ENCODE measurements at regions not wholly inside any gene's neighbourhood (a gene's known extent, or its start where the extent isn't known, plus 50 kb on each side); places are given as distances from the start of the nearest gene placed in this dataset.
"Not testable (repeated sequence)": the region's sequence is repeated elsewhere in the genome, so short reads cannot be mapped to it uniquely, and the experiment has no call there.

- DNase-seq = no peak
These were observed 356.6 kb downstream of the KCNJ2 start for GRCh38 chr17:70525961-70526360.

DNA sequence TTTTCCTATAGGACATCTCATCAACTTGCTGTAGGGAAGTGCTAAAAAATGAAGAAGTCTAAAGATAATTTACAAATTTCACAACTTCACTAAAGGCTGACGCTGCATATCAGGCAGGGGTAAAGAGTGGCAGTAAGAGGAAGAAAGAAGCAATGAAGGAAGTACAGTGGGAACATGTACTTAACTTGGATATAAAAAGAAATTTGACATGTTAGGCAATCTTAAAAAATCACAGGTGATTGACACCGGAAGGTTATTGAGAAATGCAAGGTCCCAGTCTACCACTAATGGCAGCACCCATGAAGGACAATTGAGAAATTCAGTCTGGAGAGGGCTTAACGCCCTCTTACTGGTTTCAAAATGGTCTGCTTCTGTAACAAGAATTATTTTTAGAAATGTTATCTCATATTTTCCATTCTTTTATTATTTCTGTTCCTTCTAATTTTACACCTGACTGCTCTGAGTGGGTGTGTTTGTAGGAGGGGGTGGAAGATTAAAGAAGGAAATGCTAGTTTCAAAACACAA is 358.1 kb downstream of the KCNJ2 start:
- no peak for DNase-seq

- DNase-seq = no peak
These were observed 364.1 kb downstream of the KCNJ2 start for GRCh38 chr17:70533427-70533826.

DNA sequence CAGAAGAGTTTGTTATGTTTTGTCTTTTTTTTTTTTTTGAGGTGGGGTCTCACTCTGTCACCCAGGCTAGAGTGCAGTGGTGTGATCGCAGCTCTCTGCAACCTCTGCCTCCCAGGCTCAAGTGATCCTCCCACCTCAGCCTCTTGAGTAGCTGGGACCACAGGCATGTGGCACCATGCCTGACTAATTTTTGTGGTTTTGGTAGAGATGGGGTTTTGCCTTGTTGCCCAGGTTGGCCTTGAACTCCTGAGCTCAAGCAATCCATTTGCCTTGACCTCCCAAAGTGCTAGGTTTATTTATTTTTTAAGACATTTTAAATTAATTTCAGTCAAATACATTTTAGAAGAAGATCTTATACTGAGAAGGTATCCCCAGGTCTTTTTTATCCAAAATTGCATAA is 366.7 kb downstream of the KCNJ2 start:
- peak; percentile 15 for DNase-seq

DNA sequence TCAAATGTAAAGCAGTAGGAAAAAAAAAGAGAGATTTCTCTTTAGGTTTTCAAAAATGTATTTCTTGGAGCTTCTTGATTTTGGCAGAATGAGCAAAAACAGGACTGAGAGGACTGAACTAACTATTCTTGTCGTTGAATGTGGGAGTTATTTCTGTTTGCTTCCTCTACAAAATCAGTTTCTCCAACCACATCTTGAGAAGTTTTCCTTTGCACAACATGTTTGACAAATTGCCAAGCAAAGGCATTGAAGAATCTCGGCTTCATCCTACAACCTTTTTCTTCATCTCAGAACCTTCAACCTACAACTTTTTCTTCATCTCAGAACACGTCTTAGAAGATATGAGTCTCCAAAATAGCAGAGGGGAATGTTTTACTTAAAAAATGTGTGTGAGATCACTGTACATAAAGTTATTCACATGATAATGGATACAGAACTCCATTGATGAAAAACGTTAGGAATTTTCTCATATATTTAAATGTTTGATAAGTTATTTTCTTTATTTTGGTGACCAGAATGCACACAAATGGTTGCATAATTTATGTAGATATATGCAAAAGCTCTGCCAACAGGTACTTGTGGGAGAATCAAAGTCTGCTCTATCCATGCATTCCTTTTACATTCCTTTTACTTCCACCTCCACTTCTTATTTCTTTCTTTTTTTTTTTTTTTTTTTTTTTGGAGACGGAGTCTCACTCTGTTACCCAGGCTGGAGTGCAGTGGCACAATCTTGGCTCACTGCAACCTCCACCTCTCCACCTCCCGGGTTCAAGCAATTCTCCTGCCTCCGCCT is 370.0 kb downstream of the KCNJ2 start:
- no peak for DNase-seq

- no peak for DNase-seq
These were observed 373.5 kb downstream of the KCNJ2 start for GRCh38 chr17:70542876-70543275.

DNA sequence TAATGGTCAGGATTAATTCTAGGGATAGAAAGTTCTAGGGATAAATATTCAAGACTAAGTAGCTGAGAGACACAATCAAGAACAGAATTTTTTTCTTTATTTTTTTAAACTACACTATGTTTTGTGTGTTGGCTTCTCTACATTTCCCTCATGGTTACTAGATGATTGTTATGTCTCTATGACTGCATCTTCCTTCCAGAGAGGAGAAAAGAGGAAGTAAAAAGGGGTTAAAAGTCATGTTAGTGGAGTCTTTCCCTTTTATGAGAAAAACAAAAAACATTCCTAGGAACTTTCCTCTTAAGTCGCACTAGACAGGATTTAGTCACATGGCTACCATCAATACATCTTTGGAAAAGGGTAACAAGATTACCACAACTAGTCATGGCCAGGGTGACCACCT is 375.0 kb downstream of the KCNJ2 start:
- DNase-seq = no peak

GRCh38 chr17:70552230-70552981 is 383.1 kb downstream of the KCNJ2 start:
- peak; percentile 22 for DNase-seq

DNA sequence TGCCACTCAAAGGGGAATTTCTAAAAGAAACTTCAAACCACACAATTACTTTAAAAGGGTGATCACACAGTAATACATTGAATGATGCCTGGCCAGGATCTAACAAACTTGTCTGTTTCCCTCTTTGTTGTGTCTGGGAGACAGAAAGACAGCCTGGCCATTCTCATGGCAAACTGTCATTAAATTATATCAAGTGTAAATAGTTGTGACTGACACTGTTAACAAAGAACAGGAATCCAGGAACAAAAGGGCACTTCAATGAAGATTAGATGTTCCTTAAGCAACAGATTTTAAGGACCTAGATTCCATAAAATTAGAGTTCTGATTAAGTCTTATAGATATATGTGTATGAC is 383.6 kb downstream of the KCNJ2 start:
- no peak for DNase-seq

DNA sequence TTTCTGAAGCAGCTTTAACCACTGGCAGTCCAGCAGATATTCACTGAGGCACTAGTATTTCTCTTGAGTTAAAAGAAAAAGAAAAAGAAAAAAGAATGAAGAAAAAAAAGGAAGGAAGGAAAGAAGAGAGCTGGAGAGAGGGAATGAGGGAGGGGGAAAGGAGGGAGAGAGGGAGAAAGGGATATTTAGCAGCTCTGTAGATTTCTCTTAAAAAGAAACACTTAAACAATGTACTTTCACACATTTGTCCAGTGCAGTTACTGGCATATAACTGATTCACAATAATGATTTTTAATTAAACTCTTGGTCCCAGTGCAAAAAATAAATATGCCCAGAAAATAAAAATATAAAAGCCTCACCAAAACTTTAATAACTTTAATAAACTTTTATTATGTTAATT is 386.4 kb downstream of the KCNJ2 start:
- DNase-seq = no peak

- no peak for DNase-seq
These were observed 389.5 kb downstream of the KCNJ2 start for GRCh38 chr17:70558821-70559220.

DNA sequence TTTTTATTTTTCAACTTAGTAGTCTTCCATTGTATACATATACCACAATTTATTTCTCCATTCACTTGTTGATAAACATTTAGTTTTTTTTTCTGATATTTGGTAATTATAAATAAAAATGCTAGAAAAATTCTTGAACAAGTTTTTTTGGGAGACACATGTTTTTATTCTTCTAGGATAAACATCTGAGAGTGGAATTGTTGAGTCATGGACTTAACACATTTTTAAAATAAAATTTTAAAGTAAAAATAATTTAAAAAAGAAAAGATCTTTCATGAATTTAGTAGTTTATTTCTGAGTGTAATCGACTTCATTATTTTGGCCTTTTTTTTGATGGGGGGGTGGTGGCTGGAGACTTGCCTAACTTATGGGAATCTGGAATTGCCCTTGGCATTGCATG is 391.1 kb downstream of the KCNJ2 start:
- DNase-seq = no peak

DNA sequence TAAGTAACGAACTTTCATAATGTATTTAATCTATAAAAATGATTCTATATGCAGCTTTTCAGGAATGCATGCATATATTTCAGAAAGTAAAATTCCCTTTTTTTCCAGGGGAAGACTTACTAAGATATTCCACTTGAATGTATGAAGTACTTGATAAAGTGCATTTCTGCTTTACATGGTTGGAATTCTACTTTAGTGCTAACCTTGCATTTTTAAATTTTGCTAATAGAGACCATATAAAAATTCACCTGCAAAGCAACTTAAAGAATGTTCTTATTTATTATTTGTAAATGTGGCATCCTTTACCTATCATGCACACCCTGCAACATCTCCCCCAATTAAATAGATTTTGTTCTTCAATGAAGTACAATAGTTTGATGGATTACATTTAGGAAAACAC is 392.8 kb downstream of the KCNJ2 start:
- DNase-seq = no peak

- DNase-seq = no peak
These were observed 394.0 kb downstream of the KCNJ2 start for GRCh38 chr17:70563281-70563820.

DNA sequence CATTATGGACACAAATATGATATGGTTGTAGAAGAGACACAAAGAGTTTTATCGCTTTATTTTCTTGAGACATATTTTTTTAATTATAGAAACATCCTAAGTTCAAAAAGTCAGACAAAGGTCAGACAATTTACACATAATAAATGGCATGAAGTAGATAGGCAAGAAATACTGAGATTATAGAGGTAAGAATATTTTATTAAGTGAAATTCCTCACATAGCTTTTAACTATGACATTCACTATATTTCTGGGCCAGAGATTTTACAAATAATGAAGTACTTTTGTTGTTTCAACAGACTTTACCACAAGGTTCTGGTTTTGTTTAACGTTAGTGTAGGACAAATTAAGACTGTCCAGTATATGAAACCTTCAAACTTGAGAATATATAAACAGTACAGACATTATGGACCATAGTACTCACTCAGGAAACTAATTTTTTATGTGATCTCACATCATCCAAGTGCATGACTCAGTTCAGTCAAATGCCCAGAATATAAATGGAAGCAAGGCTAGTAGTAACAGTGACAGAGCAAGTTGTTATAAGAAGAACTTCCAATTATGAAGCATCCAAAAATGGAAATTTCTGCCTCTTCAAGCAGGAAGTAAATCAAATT is 394.8 kb downstream of the KCNJ2 start:
- DNase-seq = peak; percentile 8

- DNase-seq = no peak
These were observed 399.8 kb downstream of the KCNJ2 start for GRCh38 chr17:70569128-70569527.

DNA sequence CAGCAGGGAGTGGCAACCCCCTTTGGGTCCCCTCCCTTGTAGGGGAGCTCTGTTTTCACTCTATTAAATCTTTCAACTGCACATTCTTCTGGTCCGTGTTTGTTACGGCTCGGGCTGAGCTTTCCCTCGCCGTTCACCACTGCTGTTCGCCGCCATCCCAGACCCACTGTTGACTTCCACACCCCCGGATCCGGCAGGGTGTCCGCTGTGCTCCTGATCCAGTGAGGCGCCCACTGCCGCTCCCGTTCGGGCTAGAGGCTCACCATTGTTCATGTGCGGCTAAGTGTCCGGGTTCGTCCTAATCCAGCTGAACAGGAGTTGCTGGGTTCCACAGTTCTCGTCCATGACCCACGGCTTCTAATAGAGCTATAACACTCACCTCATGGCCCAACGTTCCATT is 408.1 kb downstream of the KCNJ2 start:
- no peak for DNase-seq

DNA sequence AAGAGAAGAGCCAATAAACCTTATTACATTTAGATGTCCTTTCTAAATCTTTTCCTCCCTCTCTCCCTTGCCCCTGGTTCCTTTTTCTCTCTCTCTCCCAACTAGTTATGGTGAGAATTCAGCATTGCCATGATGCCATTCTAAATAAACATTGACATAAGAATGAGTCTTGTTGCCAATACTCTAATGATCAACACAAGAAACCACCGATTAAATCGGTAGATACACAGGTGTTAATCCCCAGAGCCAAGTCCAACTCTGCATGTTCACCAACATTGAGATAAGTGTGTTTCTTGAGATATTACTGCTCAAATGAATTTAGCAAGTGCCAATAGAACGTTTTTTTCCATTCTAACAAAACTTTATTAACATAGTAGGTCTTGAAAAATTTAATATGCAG is 412.1 kb downstream of the KCNJ2 start:
- DNase-seq = no peak

GRCh38 chr17:70582777-70583176 is 413.4 kb downstream of the KCNJ2 start:
- DNase-seq = no peak

DNA sequence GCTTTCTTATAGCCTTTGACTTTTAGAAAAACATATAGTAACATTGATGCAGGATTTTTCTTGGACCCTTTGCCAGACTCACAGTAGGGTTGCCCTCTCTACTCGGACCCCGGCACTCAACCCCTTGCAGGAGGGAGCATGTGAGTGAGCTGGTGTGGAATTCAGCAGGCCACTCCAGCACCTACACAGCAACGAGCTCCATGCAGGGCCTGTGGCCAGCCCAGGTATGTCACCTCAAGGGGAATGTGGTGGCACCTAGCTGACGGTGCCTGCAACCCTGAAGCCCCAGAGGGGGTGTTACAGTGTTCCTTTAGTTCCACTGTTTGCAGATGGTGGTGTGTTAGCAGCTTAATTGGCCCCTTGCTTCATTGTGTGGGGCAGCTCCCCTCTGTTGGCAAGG is 414.9 kb downstream of the KCNJ2 start:
- no peak for DNase-seq

DNA sequence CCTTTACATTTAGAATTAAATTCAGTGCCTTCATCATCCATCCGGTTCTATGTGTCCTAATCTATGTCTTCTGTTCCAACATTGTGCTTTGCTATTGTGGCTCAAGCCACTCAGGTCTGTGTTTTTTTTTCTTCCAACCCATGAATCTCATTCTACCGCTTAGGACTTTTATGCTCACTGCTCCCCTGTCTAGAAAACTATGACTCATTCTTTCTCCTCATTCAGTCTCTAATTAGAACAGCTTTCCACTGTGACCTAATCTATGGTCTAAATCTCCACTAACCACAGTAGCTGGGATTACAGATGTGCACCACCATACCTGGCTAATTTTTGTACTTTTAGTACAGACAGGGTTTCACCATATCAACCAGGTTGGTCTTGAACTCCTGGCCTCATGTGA is 418.7 kb downstream of the KCNJ2 start:
- DNase-seq = no peak

DNA sequence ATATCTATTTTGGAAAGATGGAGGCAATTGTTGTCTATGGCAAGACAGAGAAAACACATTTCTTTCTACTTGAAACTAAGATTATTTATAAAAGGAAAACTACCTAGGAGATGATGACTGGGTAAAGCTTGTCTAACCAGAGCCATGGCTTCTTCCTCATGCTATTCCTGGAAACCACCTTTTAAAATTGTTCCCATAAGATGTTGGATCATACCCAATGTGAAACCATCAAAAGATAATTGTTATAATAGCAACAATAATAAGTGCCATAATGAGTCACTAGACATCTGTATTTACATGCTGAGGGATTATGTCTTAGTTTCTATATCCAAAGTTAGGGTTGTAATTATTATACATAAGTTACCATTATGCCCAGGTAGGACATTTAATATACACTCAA is 428.4 kb downstream of the KCNJ2 start:
- no peak for DNase-seq

DNA sequence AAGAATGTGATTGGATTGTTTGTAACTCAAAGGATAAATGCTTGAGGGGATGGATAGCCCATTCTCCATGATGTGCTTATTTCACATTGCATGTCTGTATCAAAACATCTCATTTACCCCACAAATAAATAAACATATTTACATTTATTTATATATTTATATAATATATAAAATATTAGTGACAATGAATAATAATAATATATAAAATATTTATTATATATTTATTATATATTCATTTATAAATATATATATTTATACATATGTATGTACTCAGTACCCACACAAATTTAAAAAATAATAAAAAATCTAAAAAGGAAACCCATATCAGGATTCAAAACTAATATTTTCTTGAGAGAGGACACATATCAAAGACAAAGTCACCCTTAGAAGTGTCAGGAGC is 429.9 kb downstream of the KCNJ2 start:
- DNase-seq = no peak

GRCh38 chr17:70599945-70600344 is 430.6 kb downstream of the KCNJ2 start:
- not testable (repeated sequence) for DNase-seq

Data from fibroblast of skin of right biceps (primary cell).